ENCODE measurements at regions not wholly inside any gene's neighbourhood (a gene's known extent, or its start where the extent isn't known, plus 50 kb on each side); places are given as distances from the start of the nearest gene placed in this dataset.

DNA sequence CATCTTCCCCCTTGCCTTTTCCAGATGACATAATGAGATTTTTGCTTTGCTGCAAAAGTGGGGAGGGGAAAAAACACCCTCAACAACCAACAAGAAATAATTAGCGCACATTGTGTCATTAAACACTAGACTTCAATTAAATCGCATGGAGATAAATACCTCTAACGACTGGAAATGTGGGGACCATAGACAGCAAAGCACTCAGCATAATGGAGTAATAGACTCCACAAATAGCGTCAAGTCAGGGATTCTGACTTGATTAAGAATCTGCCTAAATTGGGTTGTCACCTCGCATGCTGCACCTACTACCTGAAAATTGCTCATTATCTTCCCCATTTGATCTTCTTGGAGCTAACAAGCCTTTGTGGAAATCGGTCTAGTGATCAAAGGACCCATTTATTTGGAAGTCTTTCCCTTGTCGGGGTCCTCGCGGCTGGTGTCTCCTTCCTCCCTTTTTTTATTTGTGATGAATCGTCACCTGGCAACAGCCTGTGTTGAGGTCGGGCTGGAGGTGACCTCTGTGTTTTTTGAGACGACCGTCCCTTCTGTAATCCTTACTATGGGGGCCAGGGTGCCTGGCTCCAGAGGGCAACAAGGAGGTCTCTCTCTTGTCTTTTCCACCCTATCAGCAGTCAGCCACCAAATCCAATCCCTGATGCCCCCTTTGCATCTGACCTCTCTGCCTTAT is 75.3 kb upstream of the IGSF21 start:
- Histone ChIP-seq H2BK15ac (ENCODE audit: low read length) (no peak overlapping the region), H3K9ac (ENCODE audit: low read depth, low read length, poor library complexity) (no peak overlapping the region), H3K27ac (replicated peaks; ENCODE audit: low read length) (no peak overlapping the region), H3K4me3 (ENCODE audit: low read length in 2 of 2) (no peak overlapping the region), H3K9me3 (replicated peaks in 1 of 2; ENCODE audit: control insufficient read depth in 2 of 2, insufficient read depth in 1 of 2, low read depth in 1 of 2, low read length in 2 of 2) (no peaks in the 10 kb centered on the region), H2AFZ (ENCODE audit: low read length) (no peak overlapping the region), H2AK5ac (ENCODE audit: low read depth, low read length) (no peak overlapping the region), H3K4me2 (ENCODE audit: insufficient read depth, low read length, poor library complexity, severe bottlenecking) (no peak overlapping the region), H3K4me1 (ENCODE audit: control insufficient read depth in 2 of 2, insufficient read depth in 1 of 2, low read depth in 1 of 2, low read length in 2 of 2) (peaks cover 0 to 14% of the 10 kb centered on the region in 2 donors), H4K91ac (ENCODE audit: low read depth, low read length, poor library complexity) (no peak overlapping the region), H3K14ac (ENCODE audit: low read length) (no peak overlapping the region), H3K36me3 (replicated peaks in 1 of 2; ENCODE audit: control insufficient read depth in 2 of 2, insufficient read depth in 2 of 2, low read length in 2 of 2) (no peaks in the 10 kb centered on the region), H3K79me1 (ENCODE audit: low read depth, low read length) (no peaks in the 10 kb centered on the region), H3K27me3 (ENCODE audit: control insufficient read depth in 3 of 3, insufficient read depth in 3 of 3, low read depth in 1 of 3, low read length in 3 of 3) (peaks cover 0 to 9% (median 0%) of the 10 kb centered on the region in 3 experiments), H3K18ac (ENCODE audit: low read length) (no peak overlapping the region), H3K4ac (ENCODE audit: low read length) (no peak overlapping the region), H2BK120ac (ENCODE audit: low read depth, low read length) (no peak overlapping the region), H2BK5ac (ENCODE audit: low read length) (no peak overlapping the region), H4K8ac (ENCODE audit: low read depth, low read length) (no peak overlapping the region), H3K23ac (ENCODE audit: low read depth, low read length, poor library complexity) (no peak overlapping the region), H2BK12ac (ENCODE audit: low read length) (no peak overlapping the region)
- peak; percentile 37 for DNase-seq (ENCODE audit: low spot score)
- no CpG with 5 or more reads among the region's 13 CpGs for WGBS, 2 donors (ENCODE audit: extremely low coverage in 2 of 2, insufficient read length in 2 of 2, insufficient replicate concordance in 1 of 2)

DNA sequence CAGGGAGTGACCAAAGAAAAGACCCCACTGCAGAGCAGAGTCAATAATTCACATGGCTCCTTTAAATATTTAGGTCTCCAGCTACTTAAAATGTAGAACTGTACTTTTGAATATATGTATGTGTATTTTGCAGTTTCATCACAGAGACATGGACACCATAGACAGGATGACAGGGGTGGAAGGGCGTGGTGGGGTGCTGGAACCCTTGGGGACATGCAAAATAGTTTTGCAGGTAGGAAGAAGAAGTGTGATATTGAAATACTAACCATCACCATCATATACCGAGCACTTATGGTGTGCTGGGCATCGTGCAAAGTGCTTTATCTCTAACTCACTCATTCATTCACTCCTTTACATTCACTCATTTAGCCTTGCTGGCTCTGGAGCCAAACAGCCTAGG is 72.5 kb upstream of the IGSF21 start:
- no peak for DNase-seq (ENCODE audit: low spot score)
- no peak overlapping the region for H3K4me2 ChIP-seq (ENCODE audit: insufficient read depth, low read length, poor library complexity, severe bottlenecking)
- H3K18ac ChIP-seq (ENCODE audit: low read length): no peak overlapping the region
- H2BK5ac ChIP-seq (ENCODE audit: low read length): no peak overlapping the region
- H3K4me1 ChIP-seq (ENCODE audit: control insufficient read depth in 2 of 2, insufficient read depth in 1 of 2, low read depth in 1 of 2, low read length in 2 of 2): peaks cover 0 to 12% of the 10 kb centered on the region in 2 donors
- no peak overlapping the region for H3K9ac ChIP-seq (ENCODE audit: low read depth, low read length, poor library complexity)
- no peak overlapping the region for H3K4me3 ChIP-seq (ENCODE audit: low read length in 2 of 2)
- H2AFZ ChIP-seq (ENCODE audit: low read length): no peak overlapping the region
- no peak overlapping the region for H3K4ac ChIP-seq (ENCODE audit: low read length)
- H3K9me3 ChIP-seq (replicated peaks in 1 of 2; ENCODE audit: control insufficient read depth in 2 of 2, insufficient read depth in 1 of 2, low read depth in 1 of 2, low read length in 2 of 2): no peaks in the 10 kb centered on the region
- H2AK5ac ChIP-seq (ENCODE audit: low read depth, low read length): no peak overlapping the region
- WGBS, 2 donors (ENCODE audit: extremely low coverage in 2 of 2, insufficient read length in 2 of 2, insufficient replicate concordance in 1 of 2): no CpG with 5 or more reads among the region's 3 CpGs
- no peak overlapping the region for H2BK12ac ChIP-seq (ENCODE audit: low read length)
- H2BK15ac ChIP-seq (ENCODE audit: low read length): no peak overlapping the region
- H4K8ac ChIP-seq (ENCODE audit: low read depth, low read length): no peak overlapping the region
- H3K23ac ChIP-seq (ENCODE audit: low read depth, low read length, poor library complexity): no peak overlapping the region
- no peak overlapping the region for H3K27ac ChIP-seq (replicated peaks; ENCODE audit: low read length)
- H3K14ac ChIP-seq (ENCODE audit: low read length): no peak overlapping the region
- H3K79me1 ChIP-seq (ENCODE audit: low read depth, low read length): no peaks in the 10 kb centered on the region
- H4K91ac ChIP-seq (ENCODE audit: low read depth, low read length, poor library complexity): no peak overlapping the region
- no peaks in the 10 kb centered on the region for H3K36me3 ChIP-seq (replicated peaks in 1 of 2; ENCODE audit: control insufficient read depth in 2 of 2, insufficient read depth in 2 of 2, low read length in 2 of 2)
- H2BK120ac ChIP-seq (ENCODE audit: low read depth, low read length): no peak overlapping the region
- no peaks in the 10 kb centered on the region for H3K27me3 ChIP-seq (ENCODE audit: control insufficient read depth in 3 of 3, insufficient read depth in 3 of 3, low read depth in 1 of 3, low read length in 3 of 3)

DNA sequence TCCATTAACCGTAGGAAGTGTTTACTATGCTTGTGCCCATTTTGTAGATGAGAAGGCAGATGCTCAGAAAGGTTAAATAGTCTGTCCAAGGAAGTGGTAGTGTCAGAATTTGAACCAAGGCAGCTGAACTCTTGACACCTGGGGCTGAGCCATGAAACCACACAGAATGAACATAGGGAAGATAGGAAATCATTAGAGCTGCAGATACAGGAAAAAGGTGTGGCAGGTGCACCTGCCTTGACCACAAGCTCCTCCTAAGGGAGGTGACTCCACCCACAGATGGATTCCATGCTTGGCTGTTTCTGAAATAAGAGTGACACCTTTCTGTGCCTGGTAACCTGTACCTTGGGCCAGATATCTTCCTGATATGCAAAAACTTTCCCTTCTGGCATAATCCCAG is 69.9 kb upstream of the IGSF21 start:
- no CpG with 5 or more reads among the region's 1 CpG for WGBS, 2 donors (ENCODE audit: extremely low coverage in 2 of 2, insufficient read length in 2 of 2, insufficient replicate concordance in 1 of 2)
- Histone ChIP-seq H4K8ac (ENCODE audit: low read depth, low read length) (no peak overlapping the region), H3K4me1 (ENCODE audit: control insufficient read depth in 2 of 2, insufficient read depth in 1 of 2, low read depth in 1 of 2, low read length in 2 of 2) (peaks cover 0 to 6% of the 10 kb centered on the region in 2 donors), H2BK12ac (ENCODE audit: low read length) (no peak overlapping the region), H3K9ac (ENCODE audit: low read depth, low read length, poor library complexity) (no peak overlapping the region), H3K79me1 (ENCODE audit: low read depth, low read length) (no peaks in the 10 kb centered on the region), H3K23ac (ENCODE audit: low read depth, low read length, poor library complexity) (no peak overlapping the region), H2BK120ac (ENCODE audit: low read depth, low read length) (no peak overlapping the region), H2AK5ac (ENCODE audit: low read depth, low read length) (no peak overlapping the region), H2BK15ac (ENCODE audit: low read length) (no peak overlapping the region), H3K14ac (ENCODE audit: low read length) (no peak overlapping the region), H3K27me3 (ENCODE audit: control insufficient read depth in 3 of 3, insufficient read depth in 3 of 3, low read depth in 1 of 3, low read length in 3 of 3) (no peaks in the 10 kb centered on the region), H3K27ac (replicated peaks; ENCODE audit: low read length) (no peak overlapping the region), H3K36me3 (replicated peaks in 1 of 2; ENCODE audit: control insufficient read depth in 2 of 2, insufficient read depth in 2 of 2, low read length in 2 of 2) (no peaks in the 10 kb centered on the region), H3K4me3 (ENCODE audit: low read length in 2 of 2) (no peak overlapping the region), H3K18ac (ENCODE audit: low read length) (no peak overlapping the region), H2BK5ac (ENCODE audit: low read length) (no peak overlapping the region), H4K91ac (ENCODE audit: low read depth, low read length, poor library complexity) (no peak overlapping the region), H2AFZ (ENCODE audit: low read length) (no peak overlapping the region), H3K4me2 (ENCODE audit: insufficient read depth, low read length, poor library complexity, severe bottlenecking) (no peak overlapping the region), H3K9me3 (replicated peaks in 1 of 2; ENCODE audit: control insufficient read depth in 2 of 2, insufficient read depth in 1 of 2, low read depth in 1 of 2, low read length in 2 of 2) (no peaks in the 10 kb centered on the region), H3K4ac (ENCODE audit: low read length) (no peak overlapping the region)
- DNase-seq (ENCODE audit: low spot score): no peak

GRCh38 chr1:18038051-18038450 is 69.5 kb upstream of the IGSF21 start:
- Histone ChIP-seq H3K9me3 (replicated peaks in 1 of 2; ENCODE audit: control insufficient read depth in 2 of 2, insufficient read depth in 1 of 2, low read depth in 1 of 2, low read length in 2 of 2) (no peaks in the 10 kb centered on the region), H3K4me2 (ENCODE audit: insufficient read depth, low read length, poor library complexity, severe bottlenecking) (no peak overlapping the region), H2AK5ac (ENCODE audit: low read depth, low read length) (no peak overlapping the region), H3K4me1 (ENCODE audit: control insufficient read depth in 2 of 2, insufficient read depth in 1 of 2, low read depth in 1 of 2, low read length in 2 of 2) (peaks cover 0 to 2% of the 10 kb centered on the region in 2 donors), H3K9ac (ENCODE audit: low read depth, low read length, poor library complexity) (no peak overlapping the region), H3K23ac (ENCODE audit: low read depth, low read length, poor library complexity) (no peak overlapping the region), H4K91ac (ENCODE audit: low read depth, low read length, poor library complexity) (no peak overlapping the region), H2BK12ac (ENCODE audit: low read length) (no peak overlapping the region), H3K79me1 (ENCODE audit: low read depth, low read length) (no peaks in the 10 kb centered on the region), H2BK5ac (ENCODE audit: low read length) (no peak overlapping the region), H3K27me3 (ENCODE audit: control insufficient read depth in 3 of 3, insufficient read depth in 3 of 3, low read depth in 1 of 3, low read length in 3 of 3) (no peaks in the 10 kb centered on the region), H3K4me3 (ENCODE audit: low read length in 2 of 2) (no peak overlapping the region), H3K27ac (replicated peaks; ENCODE audit: low read length) (no peak overlapping the region), H3K18ac (ENCODE audit: low read length) (no peak overlapping the region), H2BK120ac (ENCODE audit: low read depth, low read length) (no peak overlapping the region), H2BK15ac (ENCODE audit: low read length) (no peak overlapping the region), H4K8ac (ENCODE audit: low read depth, low read length) (no peak overlapping the region), H3K4ac (ENCODE audit: low read length) (no peak overlapping the region), H3K36me3 (replicated peaks in 1 of 2; ENCODE audit: control insufficient read depth in 2 of 2, insufficient read depth in 2 of 2, low read length in 2 of 2) (no peaks in the 10 kb centered on the region), H3K14ac (ENCODE audit: low read length) (no peak overlapping the region), H2AFZ (ENCODE audit: low read length) (no peak overlapping the region)
- no peak for DNase-seq (ENCODE audit: low spot score)
- WGBS, 2 donors (ENCODE audit: extremely low coverage in 2 of 2, insufficient read length in 2 of 2, insufficient replicate concordance in 1 of 2): no CpG with 5 or more reads among the region's 4 CpGs
